GM19240 (cell line): ENCODE measurements at regions not wholly inside any gene's neighbourhood (a gene's known extent, or its start where the extent isn't known, plus 50 kb on each side); places are given as distances from the start of the nearest gene placed in this dataset.
"Not testable (repeated sequence)": the region's sequence is repeated elsewhere in the genome, so short reads cannot be mapped to it uniquely, and the experiment has no call there.

ENCODE experiments used
- DNase-seq: peaks from one replicate; pipeline ENCODE4 v3.0.0; 2011; ENCODE audit warnings: low spot score; ENCODE audit not compliant: insufficient read length

DNA sequence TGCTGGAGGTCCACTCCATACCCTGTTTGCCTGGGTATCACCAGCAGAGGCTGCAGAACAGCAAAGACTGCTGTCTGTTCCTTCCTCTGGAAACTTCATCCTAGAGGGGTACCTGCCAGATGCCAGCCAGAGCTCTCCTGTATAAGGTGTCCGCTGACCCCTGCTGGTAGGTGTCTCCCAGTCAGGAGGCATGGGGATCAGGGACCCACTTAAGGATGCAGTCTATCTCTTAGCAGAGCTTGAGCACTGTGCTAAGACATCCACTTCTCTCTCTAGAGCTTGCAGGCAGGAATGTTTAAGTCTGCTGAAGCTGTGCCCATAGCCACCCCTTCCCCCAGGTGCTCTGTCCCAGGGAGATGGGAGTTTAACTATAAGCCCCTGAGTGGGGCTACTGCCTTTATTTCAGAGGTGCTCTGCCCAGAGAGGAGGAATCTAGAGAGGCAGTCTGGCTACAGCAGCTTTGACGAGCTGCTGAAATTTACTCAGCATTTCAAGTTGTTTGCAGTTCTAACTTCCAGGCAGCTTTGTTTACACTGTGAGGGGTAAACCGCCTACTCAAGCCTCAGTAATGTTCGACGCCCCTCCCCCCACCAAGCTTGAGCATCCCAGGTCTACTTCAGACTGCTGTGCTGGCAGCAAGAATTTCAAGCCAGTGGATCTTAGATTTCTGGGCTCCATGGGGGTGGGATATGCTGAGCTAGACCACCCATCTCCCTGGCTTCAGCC lies 74.5 kb upstream of the GORAB start:
- not testable (repeated sequence) for DNase-seq

DNA sequence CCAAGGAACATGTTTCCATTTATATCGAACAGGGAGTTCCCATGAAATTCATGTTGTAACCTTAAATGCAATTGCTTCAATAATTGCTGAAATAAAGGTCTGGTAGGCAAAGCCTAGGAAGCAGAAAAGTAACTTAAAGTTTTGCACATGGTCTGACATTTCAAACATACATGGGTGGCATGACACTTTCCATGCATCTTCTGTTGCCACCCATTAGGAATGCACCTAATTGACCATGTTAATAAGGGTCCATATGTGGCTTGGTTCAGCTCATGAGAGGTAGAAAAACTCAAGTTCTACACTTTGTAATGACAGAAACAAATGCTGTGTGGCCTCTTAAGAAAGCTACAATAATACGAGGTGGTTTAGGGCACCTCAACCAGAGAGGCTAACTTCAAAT lies 72.0 kb upstream of the GORAB start:
- no peak for DNase-seq

DNA sequence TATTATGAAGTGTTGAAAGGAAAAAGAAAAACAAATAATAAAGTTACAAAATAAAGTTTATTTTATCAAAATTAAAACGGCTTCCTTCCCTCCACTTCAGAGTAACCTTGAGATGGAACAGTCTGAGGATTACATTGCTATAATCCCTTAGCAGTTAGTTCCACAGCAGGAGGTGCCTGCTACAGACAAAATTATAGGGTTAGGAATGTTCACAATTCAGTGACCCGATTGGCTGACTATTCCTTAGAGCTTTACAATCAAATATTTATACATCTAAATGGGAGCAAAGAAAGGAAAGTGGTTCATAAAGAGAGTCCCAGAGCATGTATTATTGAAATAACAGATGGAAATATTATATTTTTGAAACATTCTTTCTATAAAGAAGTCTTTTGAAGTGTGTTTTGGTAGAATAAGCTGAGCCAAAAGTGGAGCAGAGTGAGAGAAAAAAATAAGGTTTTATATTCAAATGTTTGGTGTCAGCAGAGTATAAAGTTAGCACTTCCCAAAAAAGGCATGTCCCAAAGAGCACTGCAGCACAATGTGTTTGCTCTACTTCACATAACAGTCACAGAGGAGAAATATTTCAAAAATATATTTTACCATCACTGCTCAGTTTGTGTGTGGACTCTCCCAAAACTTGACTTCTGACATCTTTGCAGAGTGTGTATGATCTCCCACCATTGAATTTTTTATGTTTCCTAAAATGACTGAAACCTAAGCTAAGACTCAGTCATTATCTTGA lies 71.4 kb upstream of the GORAB start:
- no peak for DNase-seq

DNA sequence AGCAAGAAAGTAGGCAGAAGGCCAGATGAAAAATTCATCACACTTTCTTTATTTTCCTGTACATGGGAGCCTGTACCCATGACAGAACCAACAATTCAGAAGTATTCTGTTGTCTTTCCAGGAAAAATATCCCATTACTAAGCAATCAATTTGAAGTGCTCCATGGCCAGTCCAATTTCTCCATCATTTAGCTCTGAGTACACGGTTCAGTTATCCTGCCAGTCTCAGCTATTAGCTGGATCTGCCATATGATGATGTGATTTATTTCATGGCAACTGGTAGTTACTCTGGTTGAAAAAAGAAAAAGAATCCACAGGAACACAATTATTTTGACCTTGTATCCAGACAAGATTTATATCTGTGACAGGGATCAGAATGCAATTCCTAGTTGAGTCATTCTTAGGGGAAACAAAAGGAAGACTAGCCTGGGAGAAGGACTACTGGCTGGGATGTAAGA lies 70.6 kb upstream of the GORAB start:
- DNase-seq, result no peak

DNA sequence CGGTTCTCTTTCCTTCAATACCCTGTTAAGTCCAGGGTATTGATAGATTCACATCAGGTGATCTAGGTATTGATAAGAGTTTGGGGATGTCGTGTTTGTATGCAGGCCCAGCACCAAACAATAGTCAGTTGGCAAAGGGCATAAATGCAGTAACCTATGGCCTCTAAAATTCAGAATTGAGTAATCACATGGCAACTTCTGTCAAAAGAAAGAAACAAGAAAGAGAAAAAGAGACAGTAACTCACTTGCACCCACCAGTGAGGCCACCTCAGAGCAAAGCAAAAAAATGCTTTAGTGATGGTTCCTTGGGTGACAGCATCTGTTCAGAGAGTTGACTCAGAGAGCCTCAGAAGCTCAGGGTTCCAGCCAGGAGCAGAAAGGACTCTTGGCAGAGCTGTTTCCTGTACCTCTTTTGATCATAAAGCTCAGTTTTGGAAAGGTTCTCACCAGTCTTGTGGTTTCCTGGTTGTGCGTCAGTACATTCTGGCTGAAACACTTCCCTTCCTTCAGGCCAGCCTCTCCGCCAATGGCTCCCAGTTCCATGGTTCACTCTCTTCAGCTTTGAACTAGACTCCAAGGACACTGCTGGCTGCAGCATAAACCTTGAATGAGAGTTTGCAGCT lies 70.1 kb upstream of the GORAB start:
- DNase-seq, result no peak

DNA sequence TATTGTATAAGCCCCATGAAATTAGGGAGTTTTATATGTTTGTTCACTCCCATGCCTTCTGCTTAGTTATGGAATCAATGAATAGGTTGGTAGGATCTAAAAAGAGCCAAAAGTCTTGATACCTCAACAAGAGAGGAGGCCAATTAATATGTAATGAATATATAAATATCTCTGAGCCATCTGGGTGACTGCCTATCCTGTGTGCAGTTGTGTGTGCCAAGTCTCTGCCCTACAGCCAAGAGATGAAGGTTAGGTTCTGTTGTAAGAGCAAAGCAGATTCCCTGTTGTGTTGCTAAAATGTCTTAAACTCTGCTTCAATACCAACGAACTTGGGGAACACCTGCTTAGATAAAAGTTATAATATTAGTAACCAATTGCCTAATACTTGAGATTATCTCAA lies 61.8 kb upstream of the GORAB start:
- no peak for DNase-seq

DNA sequence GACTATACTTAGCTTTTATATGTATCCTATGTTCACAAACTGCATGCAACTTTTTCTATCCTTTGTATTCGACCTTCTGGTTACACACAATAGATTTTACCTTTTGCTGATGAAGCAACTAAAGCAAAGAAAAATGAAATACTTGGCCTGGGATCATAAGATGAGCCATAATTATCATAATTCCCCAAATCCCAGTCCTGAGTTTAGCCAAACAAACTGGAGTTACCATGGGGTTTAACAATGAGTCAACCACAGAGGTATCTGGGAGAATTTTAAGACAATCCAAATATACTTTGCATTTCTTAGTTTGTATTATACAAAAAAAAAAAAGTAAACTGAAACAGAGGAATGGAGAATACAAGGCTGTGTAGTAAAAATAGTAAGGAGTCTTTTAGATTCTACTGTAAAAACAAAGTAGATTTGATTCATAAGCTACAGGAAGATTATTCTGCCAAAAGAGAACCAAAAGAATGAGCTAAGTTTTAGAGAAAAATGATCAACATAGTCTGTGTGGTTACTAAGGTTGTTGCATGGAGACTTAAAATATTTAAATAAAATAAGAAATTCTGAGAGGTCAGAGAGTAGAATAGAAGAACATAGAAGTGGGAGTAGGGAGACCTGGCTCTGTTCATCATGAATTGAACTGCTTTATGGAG lies 60.4 kb upstream of the GORAB start:
- DNase-seq, result no peak

DNA sequence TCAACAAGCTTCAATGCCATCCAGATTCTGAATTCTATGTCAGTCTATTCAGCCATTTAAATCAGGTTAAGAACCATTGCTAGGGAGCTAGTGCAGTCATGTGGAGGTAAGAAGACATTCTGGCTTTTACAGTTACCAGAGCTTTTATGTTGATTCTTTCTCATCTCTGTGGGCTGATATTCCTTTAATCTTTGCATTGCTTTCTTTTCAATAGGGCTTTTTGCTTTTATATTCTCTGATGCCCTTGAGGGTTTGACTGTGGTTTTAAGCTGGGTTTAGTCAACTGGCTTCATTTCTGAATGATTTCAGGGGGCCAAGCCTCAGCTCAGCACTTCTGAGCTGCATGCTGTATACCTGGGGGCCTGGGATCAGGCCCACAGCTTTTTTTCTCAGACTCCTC lies 51.0 kb upstream of the GORAB start:
- no peak for DNase-seq
